Fibroblast of skin of right quadriceps (primary cell): ENCODE measurements at regions not wholly inside any gene's neighbourhood (a gene's known extent, or its start where the extent isn't known, plus 50 kb on each side); places are given as distances from the start of the nearest gene placed in this dataset.

ENCODE experiments used
- DNase-seq: peaks from one replicate; pipeline ENCODE4 v3.0.0-alpha.2; 2013

GRCh38 chr12:90390947-90391346 is 564.0 kb downstream of the CCER1 start:
- DNase-seq = no peak

DNA sequence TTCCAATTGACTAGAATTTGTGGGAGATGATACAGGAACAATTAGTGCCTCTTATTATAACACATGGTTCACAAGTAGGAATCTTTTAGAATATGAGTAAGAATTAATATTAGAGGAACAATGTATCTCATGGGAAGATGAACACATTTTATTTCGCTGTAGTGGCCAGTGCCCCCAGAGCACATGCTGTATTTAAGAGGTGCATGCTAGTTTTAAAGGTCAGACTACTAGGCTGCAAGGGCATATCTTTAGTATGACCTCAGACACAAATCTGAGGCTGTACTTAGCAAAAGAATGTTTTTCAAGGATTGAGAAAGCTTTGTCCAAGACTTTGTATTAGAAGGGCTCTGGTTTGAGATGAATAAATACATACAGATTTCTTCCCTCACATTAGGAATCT is 586.9 kb downstream of the CCER1 start:
- DNase-seq = no peak

DNA sequence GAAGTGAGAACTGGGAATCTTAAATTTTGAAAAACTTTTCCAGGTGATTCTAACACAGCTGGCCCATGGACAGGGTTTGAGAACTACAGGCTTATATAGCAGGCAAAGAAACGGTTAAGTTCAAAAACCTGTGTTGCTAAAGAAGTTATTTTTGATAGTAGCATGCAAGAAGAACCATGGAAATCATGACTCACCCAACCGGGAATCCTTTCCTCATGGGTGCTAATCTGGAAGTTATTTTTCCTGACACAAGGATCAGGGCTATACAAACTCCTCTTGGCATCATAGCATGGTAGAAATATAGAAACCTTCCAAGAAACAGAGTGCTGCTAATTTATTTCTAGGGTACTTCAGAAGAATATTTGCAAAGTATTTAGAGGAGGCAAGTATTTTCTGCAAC is 588.7 kb downstream of the CCER1 start:
- DNase-seq = peak; percentile 80

- no peak for DNase-seq
Observed at GRCh38 chr12:90360300-90360699, 594.7 kb downstream of the CCER1 start.

DNA sequence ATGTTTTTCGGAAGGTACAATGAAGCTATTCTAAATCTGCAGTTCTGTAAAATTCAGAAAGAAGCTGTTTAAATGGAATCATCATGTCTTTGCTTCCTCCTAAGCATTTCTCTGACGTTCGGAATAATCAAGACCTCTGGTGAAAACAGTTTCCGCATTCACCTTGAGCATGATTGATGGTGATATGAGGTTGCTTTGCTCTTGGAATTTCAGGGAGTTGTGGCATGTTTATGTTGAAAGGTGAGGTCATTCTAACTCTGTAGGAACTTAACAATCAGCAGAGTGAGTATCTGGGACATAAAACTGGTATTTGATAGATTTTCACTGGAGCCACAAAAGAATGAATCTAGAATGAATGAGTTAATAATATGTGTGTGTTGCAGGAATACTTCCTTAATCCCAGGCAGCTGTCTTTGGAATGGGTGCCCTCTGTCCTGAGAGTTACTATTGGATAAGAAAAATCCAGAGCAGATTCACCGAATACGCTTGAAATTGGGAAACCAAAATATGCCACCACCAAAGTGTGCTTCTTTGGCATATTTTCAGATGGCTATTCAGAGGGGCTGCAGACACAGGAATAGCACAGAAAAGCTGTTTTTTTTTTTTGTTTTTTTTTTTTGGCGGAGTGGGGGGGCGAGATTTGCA is 599.1 kb downstream of the CCER1 start:
- peak; percentile 15 for DNase-seq

DNA sequence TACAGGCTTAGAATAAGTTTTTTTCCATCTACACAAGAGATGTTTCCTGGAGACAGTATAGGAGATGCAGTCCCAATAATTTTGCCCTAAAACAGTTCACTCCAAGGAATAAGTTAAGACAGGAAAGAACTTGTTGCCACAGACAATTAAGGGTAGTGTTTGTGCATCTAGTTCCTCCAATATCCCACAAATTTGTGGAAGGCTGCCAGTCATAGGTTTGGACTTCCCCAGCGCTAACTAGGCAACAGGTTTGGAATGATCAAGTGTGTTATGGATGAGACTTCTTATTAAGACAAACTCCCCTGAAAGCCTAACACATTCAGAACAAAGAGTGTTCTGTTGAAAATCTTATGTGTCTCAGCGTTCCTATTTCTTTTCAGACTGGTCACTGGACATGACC is 611.0 kb downstream of the CCER1 start:
- DNase-seq = no peak

GRCh38 chr12:90342081-90342480 is 612.9 kb downstream of the CCER1 start:
- DNase-seq = no peak

GRCh38 chr12:90339837-90340236 is 615.1 kb downstream of the CCER1 start:
- DNase-seq = no peak

DNA sequence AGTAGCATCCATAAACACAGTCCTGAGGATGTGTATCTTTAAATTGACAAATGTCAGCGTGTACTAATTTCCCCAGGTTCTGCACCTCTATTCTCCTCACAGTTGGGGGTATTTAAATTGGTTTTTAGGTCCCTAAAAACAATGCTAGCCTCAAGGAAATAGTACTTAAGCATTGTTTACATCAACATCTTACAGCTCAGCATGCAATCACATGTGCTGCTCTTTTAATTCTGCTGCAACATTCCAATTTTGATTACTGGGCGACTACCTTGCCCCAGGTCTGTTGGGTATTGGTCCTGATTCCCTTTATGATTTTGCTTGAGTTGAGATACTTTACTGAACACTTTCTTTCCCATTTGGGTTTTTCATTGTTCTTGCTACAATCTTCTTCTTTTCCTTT is 616.6 kb downstream of the CCER1 start:
- DNase-seq = no peak

DNA sequence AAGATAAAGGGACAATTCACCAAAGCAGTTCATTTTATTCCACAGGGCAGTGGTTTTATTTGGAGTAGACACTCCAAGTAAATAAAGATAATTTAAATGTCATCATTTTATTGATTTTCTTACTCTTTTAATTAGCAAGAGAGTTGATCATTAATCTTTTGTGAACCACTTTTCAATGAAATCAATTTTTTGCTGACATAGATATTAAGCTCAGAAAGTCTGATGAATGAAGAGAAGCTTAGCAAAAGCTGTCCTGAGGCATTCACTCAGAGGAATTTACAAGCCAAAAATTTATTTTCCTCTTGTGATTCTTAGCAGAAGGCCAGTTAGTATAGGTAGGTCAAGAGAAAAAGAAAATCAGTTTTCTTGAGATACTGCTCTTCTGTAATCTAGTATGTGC is 618.0 kb downstream of the CCER1 start:
- no peak for DNase-seq

DNA sequence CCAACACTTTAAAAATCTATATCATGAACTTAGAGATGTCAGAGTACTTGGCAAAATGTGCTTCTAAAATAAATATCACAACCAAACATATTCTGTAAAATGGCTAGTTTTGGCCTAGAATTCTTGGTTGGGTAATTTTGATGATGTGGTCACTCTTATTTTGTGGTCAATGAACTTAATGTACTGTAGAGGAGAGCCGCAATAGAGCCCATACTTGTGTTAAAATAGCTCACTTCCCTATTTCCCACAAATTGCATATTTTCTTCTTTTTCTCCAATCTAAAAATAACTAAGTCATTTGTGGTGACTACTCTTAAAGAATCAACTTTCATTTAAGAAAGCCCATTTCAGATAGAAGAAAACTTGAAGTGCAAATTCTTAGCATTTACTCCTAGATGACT is 619.4 kb downstream of the CCER1 start:
- DNase-seq = peak; percentile 62

- DNase-seq = peak; percentile 38
Observed at GRCh38 chr12:90333939-90334338, 621.0 kb downstream of the CCER1 start.

GRCh38 chr12:90333424-90333823 is 621.6 kb downstream of the CCER1 start:
- DNase-seq = peak; percentile 39

DNA sequence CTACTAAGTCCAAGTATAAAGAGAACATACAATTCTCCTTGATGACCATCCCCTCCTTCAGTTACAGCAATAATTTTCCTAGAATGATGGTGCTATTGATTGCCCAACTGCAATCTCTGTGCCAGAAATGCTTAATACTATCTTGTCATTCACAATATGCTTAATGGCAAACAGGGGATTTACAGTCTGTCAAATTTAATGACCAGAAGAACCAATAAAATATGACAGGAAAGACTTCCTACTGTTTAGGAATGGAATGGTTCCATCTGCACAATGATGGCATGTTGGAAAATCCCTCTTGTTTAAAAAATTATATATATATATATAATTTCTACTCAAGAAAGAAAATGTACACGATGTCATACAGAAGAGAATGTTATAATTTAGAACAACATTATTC is 623.2 kb downstream of the CCER1 start:
- peak; percentile 49 for DNase-seq

DNA sequence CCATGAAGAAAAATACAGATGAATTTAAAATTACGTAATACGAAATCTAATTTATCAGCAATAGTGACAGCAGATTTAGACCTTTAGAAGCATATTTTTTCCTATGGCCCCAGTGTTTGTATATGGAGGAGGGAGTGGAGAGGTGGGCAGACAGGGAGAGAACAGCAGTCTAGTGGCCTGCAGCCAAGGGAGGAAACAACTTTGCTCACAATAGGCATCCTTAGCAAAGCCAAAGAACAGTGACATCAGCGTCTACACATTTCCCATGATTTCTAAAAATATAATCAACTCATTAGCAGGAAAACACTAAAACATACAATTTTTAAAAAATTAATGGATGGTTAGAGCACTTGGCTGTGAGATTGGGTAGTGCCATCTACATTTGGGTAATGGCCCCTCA is 622.6 kb upstream of the ATP2B1 start:
- no peak for DNase-seq

DNA sequence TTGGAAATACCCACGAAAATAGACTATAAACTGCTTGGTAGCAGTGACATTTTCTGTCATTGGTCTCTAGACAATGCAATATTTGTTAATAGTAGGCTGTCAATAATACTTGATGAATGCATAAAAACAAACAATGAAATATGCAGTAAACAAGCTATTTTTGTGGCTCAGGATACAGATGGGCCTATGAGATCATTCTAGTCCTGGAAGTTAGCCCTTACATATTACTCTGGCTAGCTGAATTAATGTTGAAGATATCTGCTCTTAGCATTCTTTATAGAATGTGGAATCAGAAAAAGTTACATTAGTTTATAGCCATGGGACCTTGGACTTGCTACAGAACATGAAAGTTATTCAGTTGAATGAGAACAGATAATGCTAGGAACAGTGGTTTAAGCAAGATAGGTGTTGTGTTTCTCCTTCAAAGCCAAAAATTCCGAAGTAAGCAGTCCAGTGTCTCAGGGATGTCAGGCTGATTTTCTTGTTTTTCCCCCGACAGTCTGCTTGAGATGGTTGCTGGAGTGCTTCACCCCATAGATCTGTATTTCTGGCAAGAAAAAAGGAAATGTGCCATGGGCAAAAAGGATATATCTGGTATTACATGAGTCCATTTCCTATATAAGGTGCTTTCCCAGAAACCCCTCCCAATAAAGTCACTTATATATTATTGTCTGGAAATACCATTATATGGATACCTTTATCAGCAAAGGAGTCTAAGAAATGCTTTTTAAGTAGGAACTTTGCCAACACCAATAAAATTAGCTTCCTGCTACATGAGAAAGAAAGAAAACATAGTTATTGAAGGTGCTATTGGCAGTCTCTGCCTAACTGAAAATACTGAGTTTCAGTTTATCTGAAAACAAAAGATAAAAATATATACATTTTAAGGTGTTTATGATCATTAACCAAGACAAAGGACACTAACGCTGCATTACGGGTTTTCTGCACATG is 619.4 kb upstream of the ATP2B1 start:
- DNase-seq = no peak

DNA sequence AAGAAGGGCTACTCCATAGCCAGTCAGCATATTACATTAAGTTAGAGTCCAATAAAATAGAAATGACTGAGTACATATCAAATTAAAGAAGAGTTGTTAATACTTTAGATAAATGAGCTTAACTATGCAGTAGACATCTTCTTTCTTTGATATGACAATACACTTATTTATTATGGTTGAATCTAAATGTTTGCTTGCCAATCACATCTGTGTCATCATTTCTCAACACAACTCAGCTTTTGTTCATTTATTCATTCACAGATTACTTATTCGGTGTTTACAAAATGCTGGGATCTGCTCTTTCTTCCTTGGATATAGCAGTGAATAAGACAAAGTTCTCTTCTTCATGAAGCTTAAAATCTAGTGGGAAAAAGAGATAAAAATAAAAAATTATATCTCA is 614.6 kb upstream of the ATP2B1 start:
- no peak for DNase-seq

GRCh38 chr12:90322006-90322405 is 613.4 kb upstream of the ATP2B1 start:
- DNase-seq = no peak

DNA sequence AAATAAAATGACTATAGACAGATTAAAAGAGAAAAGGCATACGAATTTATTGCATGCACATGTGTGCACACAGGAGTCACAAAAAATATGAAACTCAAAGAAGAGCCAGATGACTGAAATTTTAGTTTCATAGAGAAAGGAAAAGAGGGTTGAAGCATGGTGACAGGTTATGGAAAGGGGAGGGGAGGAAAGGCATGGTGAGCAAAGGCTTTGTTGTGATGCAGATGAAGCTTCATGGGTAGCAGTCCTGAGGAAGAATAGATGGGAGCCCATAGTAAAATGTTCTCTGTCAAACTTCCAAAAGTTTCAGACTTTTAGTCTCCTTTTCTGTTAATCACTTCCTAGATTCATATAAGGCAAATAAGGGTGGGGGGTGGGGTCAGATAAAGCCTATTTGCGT is 612.7 kb upstream of the ATP2B1 start:
- no peak for DNase-seq

DNA sequence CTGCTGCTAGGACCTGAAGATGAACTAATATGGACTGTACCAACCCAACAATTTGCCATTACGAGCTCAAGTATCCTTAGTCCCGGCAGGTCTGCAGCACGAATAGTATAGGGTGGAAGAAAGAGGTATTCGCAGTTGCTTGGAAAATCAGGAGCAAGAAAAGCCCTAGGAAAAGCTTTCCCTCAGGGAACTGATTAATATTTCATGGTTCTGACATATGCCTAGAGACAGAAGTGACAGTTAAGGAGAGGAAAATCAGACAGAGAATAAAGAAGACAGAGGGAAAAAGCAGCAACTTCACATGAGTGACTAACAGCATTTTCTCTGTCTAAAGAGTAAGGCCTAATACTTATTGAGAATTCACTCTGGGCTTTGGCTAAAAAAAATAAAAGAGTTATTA is 602.9 kb upstream of the ATP2B1 start:
- no peak for DNase-seq

- DNase-seq = no peak
Observed at GRCh38 chr12:90305379-90305778, 596.7 kb upstream of the ATP2B1 start.

DNA sequence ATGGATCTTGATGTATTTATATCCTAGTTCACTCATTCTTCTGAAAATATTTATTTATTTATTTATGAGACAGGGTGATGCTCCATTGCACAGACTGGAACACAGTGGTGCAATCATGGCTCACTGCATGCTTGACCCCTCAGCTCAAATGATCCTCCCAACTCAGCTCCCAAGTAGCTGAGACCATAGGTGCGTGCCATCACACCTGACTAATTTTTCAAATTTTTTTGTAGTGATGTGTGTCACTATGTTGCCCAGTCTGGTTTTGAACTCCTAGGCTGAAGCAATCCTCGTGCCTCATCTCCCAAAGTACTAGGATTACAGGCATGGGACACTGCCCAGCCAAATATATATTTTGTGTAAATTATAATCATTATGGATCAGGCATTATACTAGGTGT is 595.6 kb upstream of the ATP2B1 start:
- no peak for DNase-seq

GRCh38 chr12:90303771-90304170 is 595.1 kb upstream of the ATP2B1 start:
- DNase-seq = no peak

GRCh38 chr12:90301561-90302133 is 593.0 kb upstream of the ATP2B1 start:
- DNase-seq = peak; percentile 18
